Keratinocyte (primary cell): ENCODE measurements at regions not wholly inside any gene's neighbourhood (a gene's known extent, or its start where the extent isn't known, plus 50 kb on each side); places are given as distances from the start of the nearest gene placed in this dataset.

ENCODE experiments used
- DNase-seq: peaks from one replicate; pipeline ENCODE4 v3.0.0-alpha.2; 2011; ENCODE audit warnings: low read depth, missing footprints, low spot score
- FAIRE-seq: peaks from 2 replicates; lab custom pipeline; 2011; peaks lifted over from hg19 to GRCh38; lab: Jason Lieb, UNC
- H2AFZ ChIP-seq: 2 replicates; pipeline ENCODE4 v1.6.0; 2012; ENCODE audit warnings: low read length, control low read depth, inconsistent platforms; ENCODE audit not compliant: control insufficient read depth
- H3K27ac ChIP-seq: 2 replicates; pipeline ENCODE4 v1.5.1; 2011; ENCODE audit warnings: low read length; ENCODE audit not compliant: control insufficient read depth, insufficient read depth
- H3K27me3 ChIP-seq: 3 replicates; pipeline ENCODE4 v1.6.0; 2011; ENCODE audit warnings: low read length; ENCODE audit not compliant: control insufficient read depth, insufficient read depth; ENCODE audit errors: extremely low read depth
- H3K36me3 ChIP-seq, 2 experiments: 2 replicates in 1 of 2; 3 replicates in 1 of 2; pipeline ENCODE4 v1.5.1; 2011; ENCODE audit warnings: low read length in 2 of 2, mild to moderate bottlenecking in 1 of 2; ENCODE audit not compliant: control insufficient read depth in 2 of 2, insufficient read depth in 2 of 2; ENCODE audit errors: extremely low read depth in 1 of 2
- H3K4me1 ChIP-seq: 3 replicates; pipeline ENCODE4 v1.5.1; 2011; ENCODE audit warnings: low read length; ENCODE audit not compliant: control insufficient read depth, insufficient read depth; ENCODE audit errors: extremely low read depth
- H3K4me2 ChIP-seq: 3 replicates; pipeline ENCODE4 v1.6.0; 2011; ENCODE audit warnings: low read depth, low read length; ENCODE audit not compliant: control insufficient read depth, insufficient read depth; ENCODE audit errors: extremely low read depth
- H3K4me3 ChIP-seq, 3 experiments: fragments of 200-600 bp in 1 of 3; sonication (generic) in 1 of 3; 2 replicates in 2 of 3; 3 replicates in 1 of 3; pipeline ENCODE4 v1.5.1; 2011 to 2016; ENCODE audit warnings: low read length in 3 of 3, mild to moderate bottlenecking in 3 of 3, control low read depth in 2 of 3, inconsistent platforms in 1 of 3, low read depth in 1 of 3, mixed read lengths in 1 of 3, mixed run types in 1 of 3, moderate library complexity in 1 of 3; ENCODE audit not compliant: control insufficient read depth in 2 of 3, insufficient read depth in 2 of 3; ENCODE audit errors: extremely low read depth in 1 of 3
- H3K79me2 ChIP-seq: 2 replicates; pipeline ENCODE4 v1.6.0; 2012; ENCODE audit warnings: low read length; ENCODE audit not compliant: control insufficient read depth, insufficient read depth
- H3K9ac ChIP-seq: 3 replicates; pipeline ENCODE4 v1.6.0; 2011; ENCODE audit warnings: low read length; ENCODE audit not compliant: control insufficient read depth, insufficient read depth; ENCODE audit errors: extremely low read depth
- H3K9me1 ChIP-seq: 3 replicates; pipeline ENCODE4 v1.6.0; 2011; ENCODE audit warnings: low read length; ENCODE audit not compliant: control insufficient read depth, insufficient read depth; ENCODE audit errors: extremely low read depth
- H3K9me3 ChIP-seq: 2 replicates; pipeline ENCODE4 v1.5.1; 2012; ENCODE audit warnings: low read depth, low read length; ENCODE audit not compliant: control insufficient read depth
- H4K20me1 ChIP-seq: 3 replicates; pipeline ENCODE4 v1.6.0; 2011; ENCODE audit warnings: low read length; ENCODE audit not compliant: control insufficient read depth, insufficient read depth; ENCODE audit errors: extremely low read depth
- EZH2 ChIP-seq: IDR thresholded peaks from one replicate; pipeline ENCODE4 v1.6.1; 2012; ENCODE audit warnings: inconsistent platforms, mild to moderate bottlenecking, low read length, moderate library complexity
- dilution Hi-C: fragments of 300-500 bp; cut with MboI; formaldehyde crosslinking; loops from one replicate; pipeline ENCODE4 v1.7.0; 2020; ENCODE audit warnings: low sequenced_read_pairs; ENCODE audit not compliant: extremely low pct_ligation_motif_present
- TF ChIP-seq, protein P1 (sequence below), 3 experiments: IDR thresholded peaks in 1 of 3; conservative IDR thresholded peaks in 1 of 3; optimal IDR thresholded peaks in 1 of 3; 2 replicates in 2 of 3; 3 replicates in 1 of 3; pipeline versions ENCODE3 to v1.5.1; 2011; ENCODE audit warnings: low read length in 3 of 3, mild to moderate bottlenecking in 3 of 3, moderate library complexity in 2 of 3, control low read depth in 1 of 3, inconsistent platforms in 1 of 3; ENCODE audit not compliant: insufficient read depth in 2 of 3; ENCODE audit errors: extremely low read depth in 1 of 3

DNA sequence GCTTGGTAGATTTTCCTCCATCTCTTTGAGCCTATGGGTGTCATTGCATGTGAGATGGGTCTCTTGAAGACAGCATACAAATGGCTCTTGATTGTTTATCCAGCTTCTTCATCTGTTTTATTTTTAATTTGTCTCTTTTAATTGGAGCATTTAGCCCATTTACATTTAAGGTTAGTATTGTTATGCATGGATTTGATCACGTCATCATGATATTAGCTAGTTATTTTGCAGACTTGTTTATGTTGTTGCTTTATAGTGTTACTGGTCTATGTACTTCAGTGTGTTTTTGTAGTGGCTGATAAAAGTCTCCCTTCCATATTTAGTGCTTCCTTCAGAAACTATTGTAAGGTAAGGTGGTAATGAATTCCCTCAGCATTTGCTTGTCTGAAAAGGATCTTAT is 78.6 kb upstream of the RGMB start:
- no peak for FAIRE-seq
- no peaks in the 10 kb centered on the region for H3K9me3 ChIP-seq
- no peaks in the 10 kb centered on the region for H3K9me1 ChIP-seq
- no peaks in the 10 kb centered on the region for H3K79me2 ChIP-seq
- no peak overlapping the region for H2AFZ ChIP-seq
- no peak overlapping the region for H3K4me3 ChIP-seq
- no peaks in the 10 kb centered on the region for H4K20me1 ChIP-seq
- H3K4me2 ChIP-seq = no peak overlapping the region
- no peaks in the 10 kb centered on the region for H3K4me1 ChIP-seq
- H3K27ac ChIP-seq = no peak overlapping the region
- no peaks in the 10 kb centered on the region for H3K36me3 ChIP-seq
- DNase-seq = no peak
- no peak overlapping the region for H3K9ac ChIP-seq
- H3K27me3 ChIP-seq = no peaks in the 10 kb centered on the region
- TF ChIP-seq, protein P1, sequence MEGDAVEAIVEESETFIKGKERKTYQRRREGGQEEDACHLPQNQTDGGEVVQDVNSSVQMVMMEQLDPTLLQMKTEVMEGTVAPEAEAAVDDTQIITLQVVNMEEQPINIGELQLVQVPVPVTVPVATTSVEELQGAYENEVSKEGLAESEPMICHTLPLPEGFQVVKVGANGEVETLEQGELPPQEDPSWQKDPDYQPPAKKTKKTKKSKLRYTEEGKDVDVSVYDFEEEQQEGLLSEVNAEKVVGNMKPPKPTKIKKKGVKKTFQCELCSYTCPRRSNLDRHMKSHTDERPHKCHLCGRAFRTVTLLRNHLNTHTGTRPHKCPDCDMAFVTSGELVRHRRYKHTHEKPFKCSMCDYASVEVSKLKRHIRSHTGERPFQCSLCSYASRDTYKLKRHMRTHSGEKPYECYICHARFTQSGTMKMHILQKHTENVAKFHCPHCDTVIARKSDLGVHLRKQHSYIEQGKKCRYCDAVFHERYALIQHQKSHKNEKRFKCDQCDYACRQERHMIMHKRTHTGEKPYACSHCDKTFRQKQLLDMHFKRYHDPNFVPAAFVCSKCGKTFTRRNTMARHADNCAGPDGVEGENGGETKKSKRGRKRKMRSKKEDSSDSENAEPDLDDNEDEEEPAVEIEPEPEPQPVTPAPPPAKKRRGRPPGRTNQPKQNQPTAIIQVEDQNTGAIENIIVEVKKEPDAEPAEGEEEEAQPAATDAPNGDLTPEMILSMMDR (optimal IDR thresholded peaks at IDR 0.05 in 1 of 3, IDR thresholded peaks at IDR 0.05 in 1 of 3, conservative IDR thresholded peaks at IDR 0.05 in 1 of 3; ENCODE audit: extremely low read depth in 1 of 3, insufficient read depth in 2 of 3, low read length in 3 of 3) = no peak
- TF ChIP-seq EZH2 = no peak
- dilution Hi-C loops = no loop called here

DNA sequence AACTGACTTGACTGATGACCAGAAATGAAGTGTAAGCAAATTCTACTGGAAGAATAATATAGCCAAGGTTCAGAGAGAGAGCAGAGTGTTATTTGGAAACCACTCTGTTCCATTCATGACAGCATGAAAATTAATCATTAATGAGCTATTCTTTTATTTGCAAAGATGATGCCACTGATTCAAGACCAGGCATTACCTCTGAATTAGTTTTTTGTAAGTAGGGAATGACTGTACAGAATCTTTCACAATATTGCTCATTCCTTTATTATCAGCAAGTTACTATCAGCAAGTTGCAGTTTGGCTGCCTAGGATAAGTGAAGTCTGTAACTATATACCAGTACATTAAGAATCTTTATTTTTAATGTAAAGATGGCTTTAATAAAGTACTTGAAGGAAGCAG is 75.1 kb upstream of the RGMB start:
- dilution Hi-C loops = no loop called here
- H3K4me1 ChIP-seq = no peaks in the 10 kb centered on the region
- no peaks in the 10 kb centered on the region for H3K9me1 ChIP-seq
- DNase-seq = no peak
- H2AFZ ChIP-seq = no peak overlapping the region
- no peaks in the 10 kb centered on the region for H3K79me2 ChIP-seq
- H4K20me1 ChIP-seq = no peaks in the 10 kb centered on the region
- TF ChIP-seq EZH2 = no peak
- TF ChIP-seq, protein P1 (optimal IDR thresholded peaks at IDR 0.05 in 1 of 3, IDR thresholded peaks at IDR 0.05 in 1 of 3, conservative IDR thresholded peaks at IDR 0.05 in 1 of 3; ENCODE audit: extremely low read depth in 1 of 3, insufficient read depth in 2 of 3, low read length in 3 of 3) = no peak
- FAIRE-seq = no peak
- H3K4me3 ChIP-seq = no peak overlapping the region
- H3K9me3 ChIP-seq = no peaks in the 10 kb centered on the region
- H3K27ac ChIP-seq = no peak overlapping the region
- H3K27me3 ChIP-seq = no peaks in the 10 kb centered on the region
- no peak overlapping the region for H3K4me2 ChIP-seq
- no peak overlapping the region for H3K9ac ChIP-seq
- no peaks in the 10 kb centered on the region for H3K36me3 ChIP-seq
